GM20431 (cell line): ENCODE measurements at regions not wholly inside any gene's neighbourhood (a gene's known extent, or its start where the extent isn't known, plus 50 kb on each side); places are given as distances from the start of the nearest gene placed in this dataset.

Source experiments
- in situ Hi-C: fragments of 300-500 bp; cut with MseI, MboI; formaldehyde crosslinking; loops from one replicate; pipeline ENCODE4 v1.15.0; 2020; ENCODE audit warnings: low sequenced_read_pairs; ENCODE audit not compliant: unreplicated experiment

GRCh38 chr20:57006411-57007170 is 259.9 kb downstream of the BMP7 start:
- in situ Hi-C loops = no loop called here

GRCh38 chr20:57007171-57007540 is 259.3 kb downstream of the BMP7 start:
- in situ Hi-C loops = no loop called here

- in situ Hi-C loops = no loop called here
These were observed 258.2 kb downstream of the BMP7 start for GRCh38 chr20:57008217-57008616.

GRCh38 chr20:57009355-57009754 is 257.1 kb downstream of the BMP7 start:
- in situ Hi-C loops = no loop called here

GRCh38 chr20:57009775-57010174 is 256.7 kb downstream of the BMP7 start:
- in situ Hi-C loops = no loop called here

DNA sequence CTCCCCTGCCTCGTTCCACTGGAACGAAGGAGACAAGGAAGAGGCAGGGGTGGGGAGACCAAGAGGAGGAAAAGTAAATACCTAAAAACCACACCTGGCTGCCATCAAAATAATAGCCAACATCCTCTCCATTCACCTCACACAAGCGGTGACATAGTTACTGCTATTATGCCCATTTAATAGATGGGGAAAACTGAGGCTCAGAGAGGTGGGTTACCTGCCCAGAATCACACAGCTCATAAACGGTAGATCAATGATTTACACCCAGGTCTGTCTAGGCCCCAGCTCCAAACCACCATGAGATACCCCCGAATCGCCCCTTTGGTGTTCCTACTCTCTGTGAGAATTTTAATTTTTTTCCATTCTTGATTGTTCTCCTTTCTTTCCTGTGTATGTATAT is 253.8 kb downstream of the BMP7 start:
- in situ Hi-C loops = no loop called here

DNA sequence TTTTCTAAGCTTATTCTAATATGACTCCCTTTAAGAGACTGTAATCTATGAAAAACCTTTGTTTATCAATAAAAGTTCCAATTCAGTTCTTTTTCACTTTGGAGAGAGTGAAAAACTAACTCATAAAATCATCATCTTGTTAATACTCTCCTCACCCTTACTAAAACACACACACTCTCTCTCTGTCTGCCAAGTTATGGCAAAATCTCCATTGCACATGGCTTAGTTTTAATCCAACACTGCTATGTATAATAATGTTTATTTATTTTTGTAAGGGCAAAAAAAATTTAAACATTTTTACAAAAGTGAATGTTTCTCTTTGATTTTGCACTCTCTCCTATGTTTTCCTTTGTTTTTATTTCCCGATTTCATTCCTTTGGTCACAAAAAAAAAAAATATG is 253.2 kb downstream of the BMP7 start:
- in situ Hi-C loops = no loop called here

DNA sequence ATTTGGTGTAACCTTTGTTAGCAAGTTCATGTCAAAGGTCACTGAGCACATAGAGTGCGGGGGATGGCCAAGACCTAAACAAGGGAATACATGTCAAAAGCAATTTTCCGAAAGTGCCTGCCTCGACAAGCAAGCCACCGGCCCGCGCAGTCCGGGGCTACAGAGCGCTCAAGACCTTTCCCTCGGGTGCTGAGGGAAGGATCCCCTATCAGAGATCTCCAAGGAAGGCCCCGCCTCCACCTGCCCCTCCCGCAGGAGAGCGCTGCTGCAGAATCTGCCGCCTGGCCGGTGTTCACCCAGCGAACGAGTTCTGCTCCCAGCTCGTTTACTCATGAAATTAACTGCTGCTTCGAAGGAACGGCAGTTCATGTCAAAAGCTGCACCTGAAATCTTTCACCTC is 252.7 kb downstream of the BMP7 start:
- in situ Hi-C loops = no loop called here

- in situ Hi-C loops = no loop called here
These were observed 246.1 kb downstream of the BMP7 start for GRCh38 chr20:57020364-57020763.

DNA sequence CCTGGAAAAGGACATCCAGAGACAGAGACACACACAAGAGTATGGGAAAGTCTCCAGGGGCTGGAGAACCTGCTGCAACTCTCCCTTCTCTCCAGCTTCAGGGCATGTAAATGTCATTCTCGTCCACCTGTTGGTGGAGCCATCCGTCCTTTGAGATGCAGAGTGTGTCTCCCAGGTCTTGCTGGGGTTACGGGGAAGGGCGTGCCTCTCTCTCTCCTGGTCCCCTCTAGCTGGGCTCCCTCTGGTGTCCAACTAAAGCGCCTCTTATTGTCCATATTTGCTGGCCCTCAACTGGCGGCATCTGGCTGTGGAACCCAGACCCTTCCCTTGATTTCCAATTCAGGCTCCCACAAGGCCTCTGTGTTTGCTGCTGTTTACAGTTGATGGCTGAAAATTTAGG is 244.1 kb downstream of the BMP7 start:
- in situ Hi-C loops = no loop called here

GRCh38 chr20:57023007-57023406 is 243.4 kb downstream of the BMP7 start:
- in situ Hi-C loops = no loop called here

GRCh38 chr20:57023997-57024396 is 242.4 kb downstream of the BMP7 start:
- in situ Hi-C loops = no loop called here

DNA sequence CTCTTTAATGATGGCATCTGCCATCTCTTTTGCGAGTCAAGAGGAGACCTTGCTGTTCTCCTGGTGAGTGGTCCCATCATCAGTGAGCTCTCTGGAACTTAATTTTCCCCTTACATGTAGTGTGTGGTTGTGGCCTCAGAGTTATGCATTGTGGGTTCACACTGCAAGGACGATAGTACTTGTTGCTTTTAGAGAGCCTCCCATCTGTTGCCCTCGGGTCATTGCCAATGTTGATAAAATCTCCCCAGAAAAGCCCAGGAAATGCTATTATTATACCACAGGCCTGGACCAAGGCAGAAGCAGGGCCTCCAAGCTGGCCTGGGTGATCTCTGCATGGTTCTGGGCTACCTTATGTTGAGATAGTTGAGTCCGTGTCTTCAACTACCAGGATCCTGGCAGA is 241.6 kb downstream of the BMP7 start:
- in situ Hi-C loops = no loop called here

- in situ Hi-C loops = no loop called here
These were observed 241.2 kb downstream of the BMP7 start for GRCh38 chr20:57025261-57025660.

DNA sequence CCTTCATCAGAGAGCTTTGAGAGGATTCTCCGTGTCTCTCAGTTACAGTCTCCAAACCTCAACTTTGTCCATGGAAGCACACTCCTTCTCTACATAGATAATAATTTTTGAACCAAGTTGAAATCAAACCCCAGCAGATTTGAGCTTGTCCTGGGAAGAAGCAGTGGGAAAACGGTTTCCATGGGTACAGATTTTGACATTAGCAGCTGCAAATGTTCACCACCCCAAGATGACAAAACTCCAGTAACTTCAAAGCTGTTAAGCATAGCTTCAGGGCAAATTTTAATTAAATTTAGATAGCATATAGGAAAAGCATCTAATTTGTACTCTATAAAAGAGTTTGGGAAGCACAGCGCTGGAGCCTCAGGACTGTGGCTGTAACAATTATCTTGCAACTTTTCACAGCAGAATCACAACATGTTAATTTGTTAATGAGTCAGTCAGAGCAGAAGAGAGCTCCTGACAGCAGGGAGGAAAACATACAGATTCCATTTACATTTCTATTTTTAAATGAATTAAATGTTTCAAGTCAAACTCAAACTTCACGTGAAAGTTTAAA is 240.7 kb downstream of the BMP7 start:
- in situ Hi-C loops = no loop called here

- in situ Hi-C loops = no loop called here
These were observed 238.7 kb downstream of the BMP7 start for GRCh38 chr20:57027777-57028176.

DNA sequence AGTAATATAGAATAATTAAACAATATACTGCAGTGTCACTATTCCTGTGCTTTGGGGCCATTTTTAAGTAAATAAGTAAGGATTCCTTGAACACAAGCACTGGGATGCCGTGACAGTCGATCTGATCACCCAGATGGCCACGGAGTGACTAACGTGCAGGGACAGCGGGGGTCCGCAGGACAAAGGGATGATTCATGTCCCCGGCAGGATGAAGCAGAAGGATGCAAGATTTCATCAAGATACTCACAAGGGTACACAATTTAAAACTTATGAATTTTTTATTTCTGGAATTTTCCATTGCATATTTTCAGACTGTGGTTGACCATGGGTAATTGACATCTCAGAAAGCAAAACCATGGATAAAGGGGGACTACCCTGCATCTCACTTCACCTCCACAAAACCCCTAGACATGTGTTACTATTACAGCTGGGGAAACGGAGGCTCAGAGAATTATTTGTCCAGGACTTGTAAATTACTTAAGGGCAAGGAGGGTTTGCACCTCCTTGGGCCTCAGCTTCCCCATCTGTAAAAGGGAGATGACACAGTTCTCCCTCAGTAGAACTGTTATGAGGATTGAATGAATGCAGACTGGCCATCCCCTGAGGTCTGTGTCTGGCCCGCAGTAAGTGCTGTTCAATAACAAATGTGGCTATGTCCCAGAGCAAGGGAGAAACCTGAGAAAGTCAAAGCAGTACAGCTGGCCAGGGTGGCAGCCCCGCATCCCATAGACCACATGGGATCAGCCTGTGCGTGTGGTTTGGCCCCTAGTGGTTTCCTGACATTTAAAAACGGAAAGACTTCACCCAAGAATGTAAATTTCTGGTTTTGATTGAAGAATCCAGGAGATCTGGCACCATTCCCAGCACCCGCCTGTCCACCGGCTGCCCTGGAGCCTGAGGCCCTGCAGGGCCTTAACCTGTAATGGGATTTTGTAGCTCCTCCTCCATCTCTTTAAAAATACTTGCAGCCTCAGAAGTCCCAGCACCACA is 235.5 kb downstream of the BMP7 start:
- in situ Hi-C loops = no loop called here

- in situ Hi-C loops = no loop called here
These were observed 234.5 kb downstream of the BMP7 start for GRCh38 chr20:57031867-57032355.

- in situ Hi-C loops = no loop called here
These were observed 233.6 kb downstream of the BMP7 start for GRCh38 chr20:57032847-57033246.

DNA sequence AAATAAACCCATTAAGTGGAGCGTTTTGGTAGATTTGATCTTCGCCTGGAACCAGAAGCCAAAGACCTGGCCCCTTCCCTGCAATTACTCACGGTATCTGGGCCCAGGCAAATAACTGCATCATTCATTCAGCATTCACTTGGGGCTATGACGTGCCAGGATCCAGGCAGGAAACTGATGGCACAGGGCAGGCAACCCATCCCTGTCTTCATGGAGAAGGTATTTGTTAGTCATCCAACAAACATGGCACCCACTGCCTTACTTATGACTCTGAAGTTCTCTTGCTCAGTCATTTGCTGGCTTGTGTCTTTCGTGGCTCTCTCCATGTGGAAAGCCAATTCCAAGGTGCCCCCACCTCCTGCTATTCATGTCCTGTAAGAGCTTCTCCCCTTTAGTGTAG is 232.4 kb downstream of the BMP7 start:
- in situ Hi-C loops = no loop called here

DNA sequence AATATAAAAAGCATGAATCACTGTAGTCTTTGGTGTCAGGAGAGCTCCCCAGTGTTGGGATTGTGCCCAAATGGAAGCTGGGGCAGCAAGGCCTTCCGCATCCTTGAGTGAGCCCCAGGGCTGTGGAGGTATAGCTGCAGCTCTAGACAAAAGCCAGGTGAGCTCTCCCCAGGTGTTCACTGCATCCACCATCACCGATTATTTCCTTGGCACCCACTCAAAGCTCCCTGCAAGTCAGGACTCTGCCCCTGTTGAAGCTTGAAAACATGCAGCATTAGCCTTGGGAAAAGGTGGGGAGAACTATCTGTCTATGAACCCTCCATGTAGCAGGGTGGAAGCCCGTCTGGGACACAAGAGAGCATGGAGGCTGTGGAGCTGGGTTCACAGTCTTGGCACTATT is 228.8 kb downstream of the BMP7 start:
- in situ Hi-C loops = no loop called here
